ENCODE measurements at regions not wholly inside any gene's neighbourhood (a gene's known extent, or its start where the extent isn't known, plus 50 kb on each side); places are given as distances from the start of the nearest gene placed in this dataset.

GRCh38 chr6:24031496-24031895, 94.5 kb upstream of the NRSN1 start:
- TF ChIP-seq CTCF (IDR thresholded peaks at IDR 0.05; ENCODE audit: control insufficient read depth, extremely low read depth, insufficient read depth): no peak
- no peak for DNase-seq (ENCODE audit: low read depth)
- H3K4me3 ChIP-seq (ENCODE audit: low read depth, low read length): no peak overlapping the region

GRCh38 chr6:24032896-24033688, 92.9 kb upstream of the NRSN1 start:
- TF ChIP-seq CTCF (IDR thresholded peaks at IDR 0.05; ENCODE audit: control insufficient read depth, extremely low read depth, insufficient read depth): no peak
- DNase-seq (ENCODE audit: low read depth): no peak
- no peak overlapping the region for H3K4me3 ChIP-seq (ENCODE audit: low read depth, low read length)

GRCh38 chr6:24043848-24044247, 82.2 kb upstream of the NRSN1 start:
- H3K4me3 ChIP-seq (ENCODE audit: low read depth, low read length): no peak overlapping the region
- no peak for DNase-seq (ENCODE audit: low read depth)
- TF ChIP-seq CTCF (IDR thresholded peaks at IDR 0.05; ENCODE audit: control insufficient read depth, extremely low read depth, insufficient read depth): no peak

- no peak for TF ChIP-seq CTCF (IDR thresholded peaks at IDR 0.05; ENCODE audit: control insufficient read depth, extremely low read depth, insufficient read depth)
- H3K4me3 ChIP-seq (ENCODE audit: low read depth, low read length): no peak overlapping the region
- DNase-seq (ENCODE audit: low read depth): no peak
These were observed 73.9 kb upstream of the NRSN1 start for GRCh38 chr6:24051942-24052589.

- no peak for DNase-seq (ENCODE audit: low read depth)
- no peak overlapping the region for H3K4me3 ChIP-seq (ENCODE audit: low read depth, low read length)
- TF ChIP-seq CTCF (IDR thresholded peaks at IDR 0.05; ENCODE audit: control insufficient read depth, extremely low read depth, insufficient read depth): no peak
These were observed 73.4 kb upstream of the NRSN1 start for GRCh38 chr6:24052590-24052961.

- no peak overlapping the region for H3K4me3 ChIP-seq (ENCODE audit: low read depth, low read length)
- no peak for TF ChIP-seq CTCF (IDR thresholded peaks at IDR 0.05; ENCODE audit: control insufficient read depth, extremely low read depth, insufficient read depth)
- DNase-seq (ENCODE audit: low read depth): no peak
These were observed 73.0 kb upstream of the NRSN1 start for GRCh38 chr6:24053057-24053456.

Data from LNCaP clone FGC (cell line).